ENCODE measurements at regions not wholly inside any gene's neighbourhood (a gene's known extent, or its start where the extent isn't known, plus 50 kb on each side); places are given as distances from the start of the nearest gene placed in this dataset.

DNA sequence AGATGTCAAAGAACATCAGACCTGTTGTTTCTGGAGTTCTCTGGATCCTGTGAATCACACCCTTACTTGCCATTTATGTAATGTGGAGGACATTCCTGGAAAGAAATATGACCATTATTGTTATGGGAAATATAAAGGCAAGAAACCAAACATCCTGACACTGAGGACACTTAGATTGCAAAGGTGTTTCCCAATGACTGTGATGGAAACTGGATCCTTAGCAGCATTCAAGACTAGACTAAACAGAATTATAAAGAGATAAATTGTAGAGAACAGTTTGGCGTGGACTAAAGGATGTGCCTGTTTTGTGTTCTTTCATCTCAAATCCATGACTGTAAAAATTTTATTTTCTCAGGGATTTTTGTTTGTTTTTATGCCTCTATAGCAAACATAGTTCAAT is 347.7 kb upstream of the SLC14A2 start:
- TF ChIP-seq GATA2 (IDR thresholded peaks at IDR 0.05; ENCODE audit: low read depth, low read length) = no peak
- no peak for TF ChIP-seq GATA3 (IDR thresholded peaks at IDR 0.05; ENCODE audit: low read depth, low read length)
